ENCODE measurements at regions not wholly inside any gene's neighbourhood (a gene's known extent, or its start where the extent isn't known, plus 50 kb on each side); places are given as distances from the start of the nearest gene placed in this dataset.

- Mint-ChIP-seq H3K4me1 (ENCODE audit: low read depth, unreplicated experiment) (no peaks in the 10 kb centered on the region), H3K36me3 (ENCODE audit: insufficient read depth, unreplicated experiment) (no peaks in the 10 kb centered on the region), H3K9me3 (ENCODE audit: unreplicated experiment) (peaks cover 11% of the 10 kb centered on the region), H3K4me3 (ENCODE audit: unreplicated experiment) (no peak overlapping the region), H3K27ac (ENCODE audit: unreplicated experiment) (no peak overlapping the region), H3K27me3 (ENCODE audit: insufficient read depth, unreplicated experiment) (no peaks in the 10 kb centered on the region)
- Histone ChIP-seq H3K27me3 (replicated peaks; ENCODE audit: control insufficient read depth, insufficient read depth, low read length) (no peaks in the 10 kb centered on the region), H3K4me3 (ENCODE audit: low read depth, low read length) (no peak overlapping the region), H3K4me1 (no peaks in the 10 kb centered on the region), H3K36me3 (ENCODE audit: control insufficient read depth, insufficient read depth, low read length) (no peaks in the 10 kb centered on the region), H3K9me3 (no peaks in the 10 kb centered on the region; the same call in 1 of the 2 replicates)
- intact Hi-C loops (cut with micrococcal nuclease; ENCODE audit: unreplicated experiment), result no loop called here
- no peak for DNase-seq
- POLR2A ChIA-PET, result no interaction called here
- BruUV-seq (replicated peaks), result no TSS peak
- TF ChIP-seq CTCF (IDR thresholded peaks at IDR 0.05; ENCODE audit: insufficient read depth in 1 of 2, low read depth in 1 of 2, low read length in 1 of 2, severe bottlenecking in 1 of 2, unreplicated experiment in 1 of 2), result no peak
- CTCF ChIA-PET, result no interaction called here
Observed at GRCh38 chr7:156017431-156017830, 205.2 kb upstream of the SHH start.

DNA sequence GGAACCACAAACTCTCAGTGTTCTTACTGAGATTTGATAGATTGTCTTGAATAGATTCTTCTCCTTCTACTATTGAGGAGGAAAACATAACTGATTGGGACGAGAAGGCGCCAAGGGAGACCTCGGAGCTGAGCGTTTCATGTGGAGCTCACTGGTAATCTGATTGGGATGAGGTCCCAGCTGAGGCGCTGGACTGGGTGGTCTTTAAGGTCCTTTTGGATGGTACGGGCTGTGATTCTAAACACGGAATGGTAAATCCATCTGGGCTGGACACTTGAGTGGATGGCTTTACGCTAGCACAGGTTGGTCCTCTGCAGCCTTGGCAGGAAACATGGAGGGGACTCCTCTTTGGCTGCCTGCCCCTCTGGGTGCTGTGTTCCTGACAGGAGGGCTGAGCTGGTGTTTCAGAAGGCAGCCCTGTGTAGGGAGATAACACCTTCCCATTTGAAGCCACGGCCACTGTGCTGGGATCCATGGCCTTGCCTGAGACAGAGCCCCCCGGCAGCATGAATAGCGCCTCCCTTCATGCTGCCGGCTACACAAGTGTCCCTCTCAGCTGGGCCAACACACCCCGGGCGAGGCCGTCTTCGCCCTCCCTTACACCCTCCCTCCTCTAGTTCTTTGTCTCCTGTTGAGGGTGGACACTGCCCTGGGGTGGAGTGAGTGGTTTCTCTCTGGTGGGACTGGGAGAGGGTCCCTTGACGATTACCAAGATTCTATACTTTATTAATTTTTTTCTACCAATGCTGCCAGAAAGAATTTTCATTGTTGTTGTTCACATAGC is 203.2 kb upstream of the SHH start:
- TF ChIP-seq CTCF (IDR thresholded peaks at IDR 0.05; ENCODE audit: insufficient read depth in 1 of 2, low read depth in 1 of 2, low read length in 1 of 2, severe bottlenecking in 1 of 2, unreplicated experiment in 1 of 2), result no peak
- Histone ChIP-seq H3K4me1 (no peaks in the 10 kb centered on the region), H3K27me3 (replicated peaks; ENCODE audit: control insufficient read depth, insufficient read depth, low read length) (no peaks in the 10 kb centered on the region), H3K4me3 (ENCODE audit: low read depth, low read length) (no peak overlapping the region), H3K9me3 (no peaks in the 10 kb centered on the region; the same call in 1 of the 2 replicates), H3K36me3 (ENCODE audit: control insufficient read depth, insufficient read depth, low read length) (no peaks in the 10 kb centered on the region)
- Mint-ChIP-seq H3K36me3 (ENCODE audit: insufficient read depth, unreplicated experiment) (no peaks in the 10 kb centered on the region), H3K4me3 (ENCODE audit: unreplicated experiment) (no peak overlapping the region), H3K9me3 (ENCODE audit: unreplicated experiment) (peaks cover 11% of the 10 kb centered on the region), H3K27me3 (ENCODE audit: insufficient read depth, unreplicated experiment) (no peaks in the 10 kb centered on the region), H3K4me1 (ENCODE audit: low read depth, unreplicated experiment) (no peaks in the 10 kb centered on the region), H3K27ac (ENCODE audit: unreplicated experiment) (no peak overlapping the region)
- POLR2A ChIA-PET, result no interaction called here
- BruUV-seq (replicated peaks), result no TSS peak
- intact Hi-C loops (cut with micrococcal nuclease; ENCODE audit: unreplicated experiment), result no loop called here
- DNase-seq, result no peak
- CTCF ChIA-PET, result no interaction called here

DNA sequence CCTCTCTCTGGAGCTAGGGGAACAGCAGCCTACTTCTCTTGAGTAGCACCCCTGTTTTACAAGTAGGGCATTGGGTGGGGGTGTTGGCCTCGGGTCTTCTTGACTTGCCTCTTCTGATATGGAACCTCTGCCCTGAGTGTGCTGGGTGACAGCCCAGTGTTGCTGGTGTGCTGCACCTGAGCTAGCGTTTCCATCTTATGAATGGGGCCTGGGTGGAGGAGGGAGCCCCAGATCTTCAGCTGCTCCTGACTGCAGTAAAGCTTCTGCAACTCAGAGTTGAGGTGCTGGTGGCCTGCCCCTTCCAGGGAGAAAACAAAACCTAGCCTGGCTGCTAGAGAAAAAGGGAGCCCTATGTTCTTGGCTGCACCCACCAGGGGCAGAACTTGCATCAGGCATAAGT is 202.5 kb upstream of the SHH start:
- H3K27ac Mint-ChIP-seq (ENCODE audit: unreplicated experiment), result no peak overlapping the region
- peaks cover 15% of the 10 kb centered on the region for H3K9me3 Mint-ChIP-seq (ENCODE audit: unreplicated experiment)
- ChIA-PET CTCF (no interaction called here), POLR2A (no interaction called here)
- TF ChIP-seq CTCF (IDR thresholded peaks at IDR 0.05; ENCODE audit: insufficient read depth in 1 of 2, low read depth in 1 of 2, low read length in 1 of 2, severe bottlenecking in 1 of 2, unreplicated experiment in 1 of 2), result no peak
- H3K9me3 ChIP-seq, result no peaks in the 10 kb centered on the region; the same call in 1 of the 2 replicates
- no peak overlapping the region for H3K4me3 Mint-ChIP-seq (ENCODE audit: unreplicated experiment)
- no peaks in the 10 kb centered on the region for H3K27me3 ChIP-seq (replicated peaks; ENCODE audit: control insufficient read depth, insufficient read depth, low read length)
- H3K4me1 Mint-ChIP-seq (ENCODE audit: low read depth, unreplicated experiment), result no peaks in the 10 kb centered on the region
- H3K4me1 ChIP-seq, result no peaks in the 10 kb centered on the region
- no TSS peak for BruUV-seq (replicated peaks)
- DNase-seq, result no peak
- H3K36me3 Mint-ChIP-seq (ENCODE audit: insufficient read depth, unreplicated experiment), result no peaks in the 10 kb centered on the region
- H3K4me3 ChIP-seq (ENCODE audit: low read depth, low read length), result no peak overlapping the region
- H3K36me3 ChIP-seq (ENCODE audit: control insufficient read depth, insufficient read depth, low read length), result no peaks in the 10 kb centered on the region
- intact Hi-C loops (cut with micrococcal nuclease; ENCODE audit: unreplicated experiment), result no loop called here
- peaks cover under 1% of the 10 kb centered on the region for H3K27me3 Mint-ChIP-seq (ENCODE audit: insufficient read depth, unreplicated experiment)
